Muscle of leg (tissue), 3 donors: ENCODE measurements at regions not wholly inside any gene's neighbourhood (a gene's known extent, or its start where the extent isn't known, plus 50 kb on each side); places are given as distances from the start of the nearest gene placed in this dataset.
"Not testable (repeated sequence)": the region's sequence is repeated elsewhere in the genome, so short reads cannot be mapped to it uniquely, and the experiment has no call there.

Source experiments
- DNase-seq: peaks from one replicate; pipeline ENCODE4 v3.0.0; 2013
- H3K27ac ChIP-seq: one replicate; pipeline ENCODE4 v1.5.1; 2013; ENCODE audit warnings: mild to moderate bottlenecking, low read length, control low read depth
- H3K27me3 ChIP-seq: one replicate; pipeline ENCODE4 v1.6.1; 2013; ENCODE audit warnings: low read length; ENCODE audit not compliant: control insufficient read depth, insufficient read depth
- H3K36me3 ChIP-seq: one replicate; pipeline ENCODE4 v1.6.1; 2013; ENCODE audit warnings: low read length; ENCODE audit not compliant: control insufficient read depth, insufficient read depth
- H3K4me1 ChIP-seq: one replicate; pipeline ENCODE4 v1.6.1; 2013; ENCODE audit warnings: low read length; ENCODE audit not compliant: control insufficient read depth, insufficient read depth
- H3K4me3 ChIP-seq: one replicate; pipeline ENCODE4 v1.5.1; 2013; ENCODE audit warnings: low read length, control low read depth
- H3K9me3 ChIP-seq: replicated peaks from 2 replicates; pipeline ENCODE4 v1.6.1; 2013; ENCODE audit warnings: low read depth, low read length; ENCODE audit not compliant: control insufficient read depth
- WGBS: methylation state at CpG from one replicate; pipeline ENCODE4 v1.1.5; 2013; ENCODE audit warnings: missing lambda C conversion rate; ENCODE audit not compliant: insufficient coverage; 5-methylcytosine and 5-hydroxymethylcytosine counted together

DNA sequence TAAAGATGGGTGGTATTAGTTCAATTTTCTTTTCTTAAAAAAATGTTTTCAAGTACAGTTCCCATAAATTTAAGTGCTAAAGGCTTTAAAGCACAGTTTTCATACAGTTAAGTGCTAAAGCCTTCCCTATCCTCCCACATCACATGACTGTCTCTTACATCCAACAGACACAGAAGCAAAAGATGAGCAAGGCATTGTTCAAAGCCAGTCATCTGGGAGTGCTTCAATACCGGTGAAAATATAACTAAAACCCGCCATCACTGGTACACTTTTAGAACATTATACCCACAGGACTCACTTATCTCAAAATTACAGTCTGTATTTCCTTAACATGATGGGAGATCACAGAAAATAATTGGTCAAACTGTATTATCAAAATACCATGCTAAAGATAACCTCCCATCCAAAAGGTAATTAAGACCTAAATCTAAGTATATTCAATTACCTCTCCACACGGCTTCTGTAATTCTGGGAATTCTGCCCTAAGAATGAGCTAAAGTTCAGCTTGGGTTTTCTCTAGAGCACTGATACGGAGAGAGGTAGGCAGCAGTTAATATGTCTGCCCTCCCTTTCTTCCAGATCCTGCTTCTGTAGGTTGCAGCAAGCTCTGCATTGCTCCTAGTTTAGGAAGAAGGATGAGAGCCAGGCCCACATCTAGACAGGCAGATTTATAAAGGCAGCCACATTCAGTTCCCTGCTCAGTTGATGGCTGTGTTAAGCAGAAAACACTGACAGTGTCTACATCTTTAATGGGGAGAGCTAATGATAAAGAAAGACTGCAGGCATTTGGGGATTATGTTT lies 474.8 kb upstream of the PFKP start:
- no peaks in the 10 kb centered on the region for H3K27me3 ChIP-seq
- DNase-seq, result no peak

DNA sequence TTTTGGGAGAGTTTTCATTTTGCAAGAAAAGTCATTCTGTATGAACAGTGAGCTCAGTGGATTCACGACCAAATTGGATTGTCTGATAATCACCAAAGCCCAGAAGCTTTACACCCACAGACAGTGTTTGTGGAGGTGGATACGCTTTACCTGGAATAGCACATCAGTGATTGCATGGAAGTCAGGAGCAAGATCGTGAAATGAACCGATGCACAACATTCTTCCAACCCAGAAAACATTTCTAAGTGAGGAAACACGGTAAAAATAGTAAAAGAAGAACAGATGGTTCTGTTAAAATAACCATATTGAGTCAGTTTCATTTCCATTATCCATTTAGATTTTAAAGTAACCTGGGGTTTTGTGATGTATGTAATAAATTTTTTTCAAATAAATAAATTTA lies 478.2 kb upstream of the PFKP start:
- WGBS, result 0% methylated on average over 1 of the region's 5 CpGs
- no peaks in the 10 kb centered on the region for H3K9me3 ChIP-seq
- no peaks in the 10 kb centered on the region for H3K27me3 ChIP-seq
- H3K36me3 ChIP-seq, result no peaks in the 10 kb centered on the region
- H3K4me3 ChIP-seq, result no peak overlapping the region
- no peak for DNase-seq
- no peak overlapping the region for H3K27ac ChIP-seq
- H3K4me1 ChIP-seq, result no peaks in the 10 kb centered on the region

More for the DNA sequence above, 474.8 kb upstream of the PFKP start:
- no peaks in the 10 kb centered on the region for H3K9me3 ChIP-seq
- no peaks in the 10 kb centered on the region for H3K36me3 ChIP-seq
- no peaks in the 10 kb centered on the region for H3K4me1 ChIP-seq
- WGBS, result no CpG with 5 or more reads among the region's 4 CpGs
- no peak overlapping the region for H3K27ac ChIP-seq
- no peak overlapping the region for H3K4me3 ChIP-seq

GRCh38 chr10:2584385-2584784 lies 483.0 kb upstream of the PFKP start:
- Histone ChIP-seq H3K4me3 (no peak overlapping the region), H3K9me3 (no peaks in the 10 kb centered on the region), H3K27ac (no peak overlapping the region), H3K4me1 (no peaks in the 10 kb centered on the region), H3K27me3 (no peaks in the 10 kb centered on the region), H3K36me3 (no peaks in the 10 kb centered on the region)
- no peak for DNase-seq
- WGBS, result no CpG with 5 or more reads among the region's 2 CpGs

DNA sequence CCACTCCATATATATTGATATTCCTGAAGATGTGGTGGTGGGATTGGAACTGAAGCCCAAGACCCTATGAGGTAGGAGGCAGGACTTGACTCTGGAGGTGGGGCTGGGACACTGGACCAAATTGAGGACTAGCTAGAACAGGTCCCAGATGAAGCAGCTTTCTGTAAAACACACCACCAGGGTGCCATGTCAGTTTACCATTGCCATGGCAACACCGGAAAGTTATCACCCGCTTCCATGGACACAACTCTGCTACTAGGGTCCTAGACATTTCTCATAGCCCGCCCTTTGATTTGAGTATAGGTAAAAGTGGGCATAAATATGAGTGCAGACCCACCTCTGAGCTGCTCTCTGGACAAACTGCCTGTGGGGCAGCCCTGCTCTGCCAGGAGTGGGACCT lies 490.5 kb upstream of the PFKP start:
- no peak for DNase-seq
- Histone ChIP-seq H3K27ac (no peak overlapping the region), H3K4me3 (no peak overlapping the region), H3K4me1 (no peaks in the 10 kb centered on the region), H3K9me3 (no peaks in the 10 kb centered on the region), H3K27me3 (no peaks in the 10 kb centered on the region), H3K36me3 (no peaks in the 10 kb centered on the region)
- WGBS, result no CpG with 5 or more reads among the region's 3 CpGs

DNA sequence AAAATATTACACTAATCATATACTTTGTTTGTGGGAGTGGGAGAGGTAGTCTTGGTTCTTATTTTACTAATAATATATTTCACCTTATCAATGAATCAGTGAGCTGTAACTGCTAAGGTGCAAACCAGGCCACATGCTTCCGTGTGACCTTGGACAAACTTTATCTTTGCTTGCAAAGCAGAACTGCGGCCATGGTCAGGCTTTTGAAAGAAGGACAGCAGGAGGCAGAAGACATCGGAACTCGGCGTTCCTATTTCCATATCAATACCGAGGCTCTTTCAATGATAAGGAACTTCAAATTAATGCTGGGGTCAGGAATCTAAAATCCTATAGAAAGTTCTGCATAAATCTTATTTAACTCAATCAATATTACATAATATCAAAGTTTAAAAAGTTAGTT lies 491.9 kb upstream of the PFKP start:
- Histone ChIP-seq H3K9me3 (no peaks in the 10 kb centered on the region), H3K36me3 (no peaks in the 10 kb centered on the region), H3K27ac (no peak overlapping the region), H3K4me3 (no peak overlapping the region), H3K27me3 (no peaks in the 10 kb centered on the region), H3K4me1 (no peaks in the 10 kb centered on the region)
- WGBS, result 83% methylated on average over 1 of the region's 6 CpGs
- no peak for DNase-seq

DNA sequence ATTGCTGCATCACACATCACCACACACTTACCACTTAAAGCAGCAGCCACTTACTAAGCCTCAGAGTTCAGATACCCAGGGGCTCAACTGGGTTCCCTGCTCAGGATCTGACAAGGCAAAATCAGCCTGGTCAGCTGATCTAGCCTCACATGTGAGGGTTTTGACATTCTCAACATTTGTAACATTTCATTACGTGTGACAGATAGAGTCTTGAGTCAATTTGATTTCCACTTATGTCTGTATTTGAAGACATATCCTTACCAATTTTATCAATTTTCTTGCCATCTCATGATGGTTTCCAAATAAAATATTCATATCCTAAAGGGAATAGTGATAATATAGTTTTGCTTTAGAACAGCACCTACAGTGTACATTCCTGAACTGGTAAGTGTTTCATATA lies 494.7 kb upstream of the PFKP start:
- H3K36me3 ChIP-seq, result no peaks in the 10 kb centered on the region
- no peaks in the 10 kb centered on the region for H3K27me3 ChIP-seq
- H3K4me1 ChIP-seq, result no peaks in the 10 kb centered on the region
- no peak overlapping the region for H3K27ac ChIP-seq
- no peak for DNase-seq
- no CpG with 5 or more reads among the region's 1 CpG for WGBS
- no peak overlapping the region for H3K4me3 ChIP-seq
- no peaks in the 10 kb centered on the region for H3K9me3 ChIP-seq

GRCh38 chr10:2556883-2557282 lies 510.5 kb upstream of the PFKP start:
- Histone ChIP-seq H3K9me3 (no peaks in the 10 kb centered on the region), H3K36me3 (no peaks in the 10 kb centered on the region), H3K4me3 (no peak overlapping the region), H3K27ac (no peak overlapping the region), H3K4me1 (no peaks in the 10 kb centered on the region), H3K27me3 (no peaks in the 10 kb centered on the region)
- WGBS, result no CpG with 5 or more reads among the region's 1 CpG
- DNase-seq, result no peak

DNA sequence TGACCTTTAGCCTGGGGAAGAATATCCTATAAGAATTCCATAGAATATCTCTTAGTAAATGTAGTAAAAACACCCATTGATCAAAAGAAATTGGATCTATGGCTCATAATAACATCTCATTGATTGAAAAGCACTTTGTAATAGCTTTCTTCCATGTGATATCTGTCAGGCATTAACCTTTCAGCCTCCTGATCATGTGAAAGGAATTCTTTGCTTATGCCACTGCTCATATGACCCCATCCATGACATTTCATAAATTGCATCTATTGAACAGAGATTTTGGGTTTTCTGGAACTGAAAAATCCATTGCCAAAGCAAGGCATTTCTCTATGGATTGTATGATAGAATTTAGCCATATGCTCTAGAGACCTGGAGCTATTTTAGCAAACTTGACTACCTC lies 519.3 kb upstream of the PFKP start:
- no peak for DNase-seq
- H3K27me3 ChIP-seq, result no peaks in the 10 kb centered on the region
- no peak overlapping the region for H3K4me3 ChIP-seq
- H3K9me3 ChIP-seq, result no peaks in the 10 kb centered on the region
- H3K4me1 ChIP-seq, result no peaks in the 10 kb centered on the region
- H3K36me3 ChIP-seq, result no peaks in the 10 kb centered on the region
- H3K27ac ChIP-seq, result no peak overlapping the region

DNA sequence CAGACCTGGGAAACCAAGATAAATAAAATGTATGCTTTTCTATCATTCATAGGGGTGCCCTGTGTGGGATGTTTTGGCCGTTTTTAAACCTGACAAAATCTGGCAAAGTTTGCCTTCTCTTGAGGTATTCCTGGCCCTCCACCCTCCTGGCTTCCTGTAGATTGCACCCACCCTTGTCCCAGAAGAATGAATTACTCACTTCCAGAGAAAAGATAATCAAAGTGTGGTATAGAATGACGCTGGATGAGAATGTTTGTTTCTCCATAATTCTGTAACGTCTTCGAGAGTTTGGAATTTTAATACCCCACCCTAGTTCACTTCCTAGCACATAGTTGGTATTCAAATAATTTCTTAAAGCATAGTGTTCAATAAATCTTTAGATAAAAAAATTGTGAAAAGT lies 519.7 kb upstream of the PFKP start:
- no peak overlapping the region for H3K4me3 ChIP-seq
- H3K27me3 ChIP-seq, result no peaks in the 10 kb centered on the region
- DNase-seq, result no peak
- no peaks in the 10 kb centered on the region for H3K9me3 ChIP-seq
- H3K36me3 ChIP-seq, result no peaks in the 10 kb centered on the region
- H3K27ac ChIP-seq, result no peak overlapping the region
- WGBS, result no CpG with 5 or more reads among the region's 4 CpGs
- H3K4me1 ChIP-seq, result no peaks in the 10 kb centered on the region

GRCh38 chr10:2546894-2547293 lies 520.5 kb upstream of the PFKP start:
- H3K9me3 ChIP-seq, H3K36me3 ChIP-seq, DNase-seq, H3K27ac ChIP-seq, H3K27me3 ChIP-seq, H3K4me1 ChIP-seq, H3K4me3 ChIP-seq: not testable (repeated sequence)
- WGBS, result no CpG with 5 or more reads among the region's 3 CpGs

DNA sequence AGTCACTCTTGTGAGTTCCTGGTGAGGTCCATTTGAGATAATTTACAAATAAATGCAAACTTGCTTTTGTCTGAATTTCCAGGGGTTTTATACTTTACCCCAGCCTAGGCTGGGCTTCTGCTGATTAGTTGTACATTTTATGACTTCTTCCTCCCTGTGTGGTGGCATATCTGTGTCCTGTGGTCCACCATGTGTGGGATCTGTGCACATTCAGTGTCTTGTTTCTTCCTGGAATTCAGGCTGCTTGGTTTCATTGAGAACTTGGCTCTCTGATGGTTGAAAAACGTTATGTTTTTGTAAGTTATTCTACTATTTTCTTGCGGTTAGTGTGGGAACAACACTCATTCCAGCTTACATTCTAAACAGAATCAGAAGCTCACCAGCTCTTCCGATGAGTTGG lies 523.4 kb upstream of the PFKP start:
- Histone ChIP-seq H3K4me1 (no peaks in the 10 kb centered on the region), H3K27ac (no peak overlapping the region), H3K36me3 (no peaks in the 10 kb centered on the region), H3K27me3 (no peaks in the 10 kb centered on the region), H3K4me3 (no peak overlapping the region), H3K9me3 (no peaks in the 10 kb centered on the region)
- 100% methylated on average over 1 of the region's 3 CpGs for WGBS
- DNase-seq, result no peak
